ENCODE measurements at regions not wholly inside any gene's neighbourhood (a gene's known extent, or its start where the extent isn't known, plus 50 kb on each side); places are given as distances from the start of the nearest gene placed in this dataset.

- Histone ChIP-seq H3K4me1 (ENCODE audit: insufficient read depth) (peaks cover 18% of the 10 kb centered on the region), H3K9me2 (replicated peaks; ENCODE audit: insufficient read depth) (no peaks in the 10 kb centered on the region), H3K27ac (peak overlapping the region; percentile 10), H3K79me2 (no peaks in the 10 kb centered on the region), H4K20me1 (ENCODE audit: insufficient read depth, poor library complexity, severe bottlenecking) (no peaks in the 10 kb centered on the region), H3K4me3 (no peak overlapping the region), H2AFZ (no peak overlapping the region), H3K36me3 (replicated peaks; ENCODE audit: insufficient read depth, low read depth) (no peaks in the 10 kb centered on the region), H3K4me2 (no peak overlapping the region), H3K27me3 (no peaks in the 10 kb centered on the region), H3K9me3 (ENCODE audit: low read depth) (no peaks in the 10 kb centered on the region)
- DNase-seq (ENCODE audit: low spot score): no peak
- no peak for TF ChIP-seq CTCF (IDR thresholded peaks at IDR 0.05; ENCODE audit: poor library complexity)
- TF ChIP-seq EZH2phosphoT487 (IDR thresholded peaks at IDR 0.05; ENCODE audit: low read depth, severe bottlenecking, unreplicated experiment): no peak
- no peak for TF ChIP-seq EZH2 (IDR thresholded peaks at IDR 0.05; ENCODE audit: borderline replicate concordance)
These were observed 82.9 kb downstream of the FEM1C start for GRCh38 chr5:115461506-115462290.

- DNase-seq (ENCODE audit: low spot score): no peak
- Histone ChIP-seq H3K27ac (peak overlapping the region; percentile 10), H3K4me1 (ENCODE audit: insufficient read depth) (peaks cover 24% of the 10 kb centered on the region), H3K36me3 (replicated peaks; ENCODE audit: insufficient read depth, low read depth) (no peaks in the 10 kb centered on the region), H3K27me3 (no peaks in the 10 kb centered on the region), H3K9me2 (replicated peaks; ENCODE audit: insufficient read depth) (no peaks in the 10 kb centered on the region), H4K20me1 (ENCODE audit: insufficient read depth, poor library complexity, severe bottlenecking) (no peaks in the 10 kb centered on the region), H3K9me3 (ENCODE audit: low read depth) (no peaks in the 10 kb centered on the region), H3K4me2 (no peak overlapping the region), H3K4me3 (no peak overlapping the region), H2AFZ (no peak overlapping the region), H3K79me2 (no peaks in the 10 kb centered on the region)
- 85% methylated on average over 4 of the region's 4 CpGs for WGBS (ENCODE audit: low lambda C conversion rate, missing lambda C conversion rate)
- TF ChIP-seq EZH2phosphoT487 (IDR thresholded peaks at IDR 0.05; ENCODE audit: low read depth, severe bottlenecking, unreplicated experiment) (no peak), CTCF (IDR thresholded peaks at IDR 0.05; ENCODE audit: poor library complexity) (no peak), EZH2 (IDR thresholded peaks at IDR 0.05; ENCODE audit: borderline replicate concordance) (no peak)
These were observed 83.5 kb downstream of the FEM1C start for GRCh38 chr5:115461093-115461492.

- peak; percentile 41 for DNase-seq (ENCODE audit: low spot score)
- H3K36me3 ChIP-seq (replicated peaks; ENCODE audit: insufficient read depth, low read depth): no peaks in the 10 kb centered on the region
- H4K20me1 ChIP-seq (ENCODE audit: insufficient read depth, poor library complexity, severe bottlenecking): no peaks in the 10 kb centered on the region
- peak overlapping the region; percentile 10 for H3K27ac ChIP-seq
- H3K27me3 ChIP-seq: no peaks in the 10 kb centered on the region
- no peak overlapping the region for H3K4me2 ChIP-seq
- peaks cover 30% of the 10 kb centered on the region for H3K4me1 ChIP-seq (ENCODE audit: insufficient read depth)
- no peak overlapping the region for H3K4me3 ChIP-seq
- H3K9me2 ChIP-seq (replicated peaks; ENCODE audit: insufficient read depth): no peaks in the 10 kb centered on the region
- H3K79me2 ChIP-seq: no peaks in the 10 kb centered on the region
- H2AFZ ChIP-seq: no peak overlapping the region
- no peaks in the 10 kb centered on the region for H3K9me3 ChIP-seq (ENCODE audit: low read depth)
- WGBS (ENCODE audit: low lambda C conversion rate, missing lambda C conversion rate): 72% methylated on average over 2 of the region's 2 CpGs
- TF ChIP-seq EZH2 (IDR thresholded peaks at IDR 0.05; ENCODE audit: borderline replicate concordance) (no peak), CTCF (IDR thresholded peaks at IDR 0.05; ENCODE audit: poor library complexity) (no peak), EZH2phosphoT487 (IDR thresholded peaks at IDR 0.05; ENCODE audit: low read depth, severe bottlenecking, unreplicated experiment) (no peak)
These were observed 84.1 kb downstream of the FEM1C start for GRCh38 chr5:115460472-115460871.

All from hepatocyte (in vitro differentiated cells).